H9 (cell line): ENCODE measurements at regions not wholly inside any gene's neighbourhood (a gene's known extent, or its start where the extent isn't known, plus 50 kb on each side); places are given as distances from the start of the nearest gene placed in this dataset.

Experiments used
- DNase-seq: peaks from one replicate; pipeline ENCODE4 v3.0.0-alpha.2; 2017
- H2AFZ ChIP-seq: one replicate; pipeline ENCODE4 v1.6.1; 2013; ENCODE audit warnings: mild to moderate bottlenecking, low read length, control low read depth, moderate library complexity
- H2AK5ac ChIP-seq: 2 replicates; pipeline ENCODE4 v1.6.1; 2013; ENCODE audit warnings: low read length, control low read depth, mixed read lengths; ENCODE audit not compliant: insufficient read length
- H2BK120ac ChIP-seq: one replicate; pipeline ENCODE4 v1.6.1; 2013; ENCODE audit warnings: low read depth, mild to moderate bottlenecking, low read length, control low read depth, inconsistent platforms; ENCODE audit not compliant: poor library complexity, severe bottlenecking
- H2BK12ac ChIP-seq: 2 replicates; pipeline ENCODE4 v1.6.1; 2013; ENCODE audit warnings: low read length, control low read depth, mixed read lengths, low read depth; ENCODE audit not compliant: insufficient read length
- H2BK15ac ChIP-seq: 2 replicates; pipeline ENCODE4 v1.6.1; 2013; ENCODE audit warnings: low read depth, low read length, control low read depth
- H2BK20ac ChIP-seq: one replicate; pipeline ENCODE4 v1.6.1; 2013; ENCODE audit warnings: low read depth, mild to moderate bottlenecking, low read length, control low read depth, inconsistent platforms; ENCODE audit not compliant: poor library complexity, severe bottlenecking
- H2BK5ac ChIP-seq: 2 replicates; pipeline ENCODE4 v1.6.1; 2013; ENCODE audit warnings: low read length, control low read depth, mixed read lengths; ENCODE audit not compliant: insufficient read length
- H3K14ac ChIP-seq: 2 replicates; pipeline ENCODE4 v1.6.1; 2013; ENCODE audit warnings: low read length, control low read depth; ENCODE audit not compliant: insufficient read depth
- H3K18ac ChIP-seq: 2 replicates; pipeline ENCODE4 v1.6.1; 2013; ENCODE audit warnings: low read depth, mild to moderate bottlenecking, mixed read lengths, low read length, control low read depth; ENCODE audit not compliant: insufficient read length
- H3K23ac ChIP-seq: 2 replicates; pipeline ENCODE4 v1.6.1; 2013; ENCODE audit warnings: low read length, control low read depth, mixed read lengths, low read depth; ENCODE audit not compliant: insufficient read length
- H3K23me2 ChIP-seq: 2 replicates; pipeline ENCODE4 v1.6.1; 2013; ENCODE audit warnings: low read depth, mild to moderate bottlenecking, mixed read lengths, low read length, control low read depth; ENCODE audit not compliant: insufficient read length, poor library complexity, severe bottlenecking
- H3K27ac ChIP-seq: 2 replicates; pipeline ENCODE4 v1.5.1; 2013; ENCODE audit warnings: low read length, control low read depth, mixed read lengths, low read depth; ENCODE audit not compliant: insufficient read length
- H3K27me3 ChIP-seq: 2 replicates; pipeline ENCODE4 v1.6.1; 2013; ENCODE audit warnings: low read length, control low read depth, inconsistent platforms; ENCODE audit not compliant: insufficient read depth
- H3K4ac ChIP-seq: 2 replicates; pipeline ENCODE4 v1.6.1; 2013; ENCODE audit warnings: low read depth, mild to moderate bottlenecking, control low read depth, inconsistent platforms, low read length, moderate library complexity
- H3K4me1 ChIP-seq: 2 replicates; pipeline ENCODE4 v1.6.1; 2013; ENCODE audit warnings: low read length, control low read depth, inconsistent platforms; ENCODE audit not compliant: insufficient read depth
- H3K4me2 ChIP-seq: 2 replicates; pipeline ENCODE4 v1.6.1; 2013; ENCODE audit warnings: low read length, control low read depth, mixed read lengths; ENCODE audit not compliant: insufficient read length, insufficient read depth
- H3K56ac ChIP-seq: 2 replicates; pipeline ENCODE4 v1.6.1; 2013; ENCODE audit warnings: low read depth, mild to moderate bottlenecking, mixed read lengths, low read length, control low read depth; ENCODE audit not compliant: insufficient read length
- H3K79me1 ChIP-seq: 2 replicates; pipeline ENCODE4 v1.6.1; 2013; ENCODE audit warnings: low read depth, mild to moderate bottlenecking, moderate library complexity, low read length, control low read depth, inconsistent platforms; ENCODE audit not compliant: insufficient read depth, poor library complexity, severe bottlenecking
- H3K79me2 ChIP-seq: 2 replicates; pipeline ENCODE4 v1.6.1; 2013; ENCODE audit warnings: low read length, control low read depth, inconsistent platforms; ENCODE audit not compliant: insufficient read depth
- H3K9ac ChIP-seq: 2 replicates; pipeline ENCODE4 v1.6.1; 2013; ENCODE audit warnings: low read length, control low read depth, mixed read lengths; ENCODE audit not compliant: insufficient read length; ENCODE audit errors: extremely low read depth
- H3K9me3 ChIP-seq: one replicate; pipeline ENCODE4 v1.6.1; 2013; ENCODE audit warnings: low read depth, low read length, inconsistent platforms; ENCODE audit not compliant: control insufficient read depth
- H3T11ph ChIP-seq: one replicate; pipeline ENCODE4 v1.6.1; 2013; ENCODE audit warnings: mild to moderate bottlenecking, low read length, control low read depth, inconsistent platforms
- H4K20me1 ChIP-seq: one replicate; pipeline ENCODE4 v1.6.1; 2013; ENCODE audit not compliant: control insufficient read depth, insufficient read length, insufficient read depth
- H4K5ac ChIP-seq: 2 replicates; pipeline ENCODE4 v1.6.1; 2013; ENCODE audit warnings: low read depth, mild to moderate bottlenecking, mixed read lengths, low read length, control low read depth; ENCODE audit not compliant: insufficient read length
- H4K8ac ChIP-seq: replicated peaks from 2 replicates; pipeline ENCODE4 v1.6.1; 2013; ENCODE audit warnings: low read length, control low read depth, mixed read lengths, low read depth; ENCODE audit not compliant: insufficient read length
- H4K91ac ChIP-seq: 2 replicates; pipeline ENCODE4 v1.6.1; 2013; ENCODE audit warnings: low read depth, mild to moderate bottlenecking, moderate library complexity, mixed read lengths, low read length, control low read depth; ENCODE audit not compliant: insufficient read length
- H3K27ac Mint-ChIP-seq, 3 experiments: 2 replicates in 2 of 3; 3 replicates in 1 of 3; pipeline ENCODE4 v1.8.0; 2020 to 2021; ENCODE audit warnings: mixed read lengths in 3 of 3, mild to moderate bottlenecking in 1 of 3, moderate library complexity in 1 of 3
- H3K27me3 Mint-ChIP-seq: 2 replicates; pipeline ENCODE4 v1.8.0; 2021; ENCODE audit warnings: low read depth, mild to moderate bottlenecking, moderate library complexity, mixed read lengths
- H3K36me3 Mint-ChIP-seq, 3 experiments: 2 replicates in 2 of 3; 3 replicates in 1 of 3; pipeline ENCODE4 v1.8.0; 2020 to 2021; ENCODE audit warnings: low read depth in 3 of 3, mixed read lengths in 3 of 3; ENCODE audit not compliant: insufficient read depth in 1 of 3
- H3K4me1 Mint-ChIP-seq, 2 experiments: 2 replicates each; pipeline ENCODE4 v1.8.0; 2020; ENCODE audit warnings: mixed read lengths in 2 of 2
- H3K4me3 Mint-ChIP-seq, 2 experiments: 2 replicates in 1 of 2; 3 replicates in 1 of 2; pipeline ENCODE4 v1.8.0; 2020 to 2021; ENCODE audit warnings: mild to moderate bottlenecking in 2 of 2, mixed read lengths in 2 of 2, moderate library complexity in 1 of 2
- H3K9me3 Mint-ChIP-seq, 2 experiments: 2 replicates in 1 of 2; 3 replicates in 1 of 2; pipeline ENCODE4 v1.8.0; 2020; ENCODE audit warnings: mild to moderate bottlenecking in 2 of 2, mixed read lengths in 2 of 2, moderate library complexity in 1 of 2
- TF ChIP-seq, protein P1 (sequence below): fragments of 200-600 bp; sonication (generic); conservative IDR thresholded peaks from 3 replicates; pipeline ENCODE4 v1.8.0; 2021; ENCODE audit warnings: antibody characterized with exemption, mild to moderate bottlenecking

DNA sequence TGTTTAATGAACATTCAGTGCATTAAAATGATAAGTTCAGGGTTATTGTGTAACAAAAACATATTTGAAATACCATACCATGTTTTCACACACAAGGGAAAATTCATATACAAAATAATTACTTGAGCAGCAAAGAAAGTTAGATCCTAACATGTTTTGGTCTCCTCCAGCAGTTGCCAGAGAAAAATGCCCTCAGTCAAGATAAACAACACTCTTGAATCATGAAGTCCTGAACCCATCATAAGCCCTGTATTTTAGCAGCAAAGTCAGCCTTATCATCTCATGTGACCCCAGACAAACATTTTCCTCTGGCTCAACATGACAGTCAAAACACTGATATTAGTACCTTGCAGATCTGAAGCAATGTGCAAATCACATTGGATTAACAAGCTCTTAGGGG lies 1541.1 kb upstream of the WWC1 start:
- Mint-ChIP-seq H3K27ac (no peak overlapping the region; a peak in 1 of 7 replicates), H3K36me3 (no peaks in the 10 kb centered on the region), H3K4me1 (no peaks in the 10 kb centered on the region), H3K9me3 (no peaks in the 10 kb centered on the region), H3K4me3 (no peak overlapping the region), H3K27me3 (no peaks in the 10 kb centered on the region)
- Histone ChIP-seq H3K4ac (no peak overlapping the region), H4K8ac (no peak overlapping the region), H2BK20ac (no peak overlapping the region), H3K27me3 (no peaks in the 10 kb centered on the region), H4K91ac (no peak overlapping the region), H3K18ac (no peak overlapping the region), H3T11ph (no peak overlapping the region), H3K23me2 (no peaks in the 10 kb centered on the region), H3K9me3 (no peaks in the 10 kb centered on the region), H4K20me1 (no peaks in the 10 kb centered on the region), H3K79me2 (no peaks in the 10 kb centered on the region), H3K4me1 (no peaks in the 10 kb centered on the region), H2BK15ac (no peak overlapping the region), H3K23ac (no peak overlapping the region), H2AK5ac (no peak overlapping the region), H4K5ac (no peak overlapping the region), H2BK5ac (no peak overlapping the region), H3K27ac (no peak overlapping the region), H2BK120ac (no peak overlapping the region), H2BK12ac (no peak overlapping the region), H3K14ac (no peak overlapping the region), H3K9ac (no peak overlapping the region), H3K4me2 (no peak overlapping the region), H3K56ac (no peak overlapping the region), H2AFZ (no peak overlapping the region), H3K79me1 (no peaks in the 10 kb centered on the region)
- no peak for DNase-seq
- TF ChIP-seq, protein P1, sequence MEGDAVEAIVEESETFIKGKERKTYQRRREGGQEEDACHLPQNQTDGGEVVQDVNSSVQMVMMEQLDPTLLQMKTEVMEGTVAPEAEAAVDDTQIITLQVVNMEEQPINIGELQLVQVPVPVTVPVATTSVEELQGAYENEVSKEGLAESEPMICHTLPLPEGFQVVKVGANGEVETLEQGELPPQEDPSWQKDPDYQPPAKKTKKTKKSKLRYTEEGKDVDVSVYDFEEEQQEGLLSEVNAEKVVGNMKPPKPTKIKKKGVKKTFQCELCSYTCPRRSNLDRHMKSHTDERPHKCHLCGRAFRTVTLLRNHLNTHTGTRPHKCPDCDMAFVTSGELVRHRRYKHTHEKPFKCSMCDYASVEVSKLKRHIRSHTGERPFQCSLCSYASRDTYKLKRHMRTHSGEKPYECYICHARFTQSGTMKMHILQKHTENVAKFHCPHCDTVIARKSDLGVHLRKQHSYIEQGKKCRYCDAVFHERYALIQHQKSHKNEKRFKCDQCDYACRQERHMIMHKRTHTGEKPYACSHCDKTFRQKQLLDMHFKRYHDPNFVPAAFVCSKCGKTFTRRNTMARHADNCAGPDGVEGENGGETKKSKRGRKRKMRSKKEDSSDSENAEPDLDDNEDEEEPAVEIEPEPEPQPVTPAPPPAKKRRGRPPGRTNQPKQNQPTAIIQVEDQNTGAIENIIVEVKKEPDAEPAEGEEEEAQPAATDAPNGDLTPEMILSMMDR, result no peak
